SU-DHL-6 (cell line): ENCODE measurements at regions not wholly inside any gene's neighbourhood (a gene's known extent, or its start where the extent isn't known, plus 50 kb on each side); places are given as distances from the start of the nearest gene placed in this dataset.

ENCODE experiments used
- H2AFZ ChIP-seq: fragments of 200-600 bp; sonication (generic); 2 replicates; pipeline ENCODE4 v1.6.1; 2014; ENCODE audit warnings: low read depth, mild to moderate bottlenecking, moderate library complexity, mixed read lengths, antibody characterized with exemption, low read length; ENCODE audit not compliant: severe bottlenecking
- H3F3A ChIP-seq: fragments of 200-600 bp; shearing (Covaris generic); 2 replicates; pipeline ENCODE4 v1.6.0; 2016; ENCODE audit warnings: antibody characterized with exemption, mild to moderate bottlenecking; ENCODE audit not compliant: insufficient read depth
- H3K27ac ChIP-seq: fragments of 200-600 bp; sonication (generic); 2 replicates; pipeline ENCODE4 v1.5.1; 2016; ENCODE audit warnings: low read depth, mild to moderate bottlenecking, low read length, moderate library complexity, mixed read lengths
- H3K27me3 ChIP-seq: fragments of 200-600 bp; sonication (generic), shearing (Covaris generic); 2 replicates; pipeline ENCODE4 v1.6.0; 2014; ENCODE audit warnings: mild to moderate bottlenecking, low read length
- H3K36me3 ChIP-seq: fragments of 200-600 bp; sonication (generic); 2 replicates; pipeline ENCODE4 v1.6.1; 2014; ENCODE audit warnings: mild to moderate bottlenecking, low read length, mixed read lengths
- H3K4me2 ChIP-seq: fragments of 300-600, 200-600 bp; shearing (Covaris generic), sonication (generic); 2 replicates; pipeline ENCODE4 v1.6.0; 2014; ENCODE audit warnings: low read length, low read depth, mild to moderate bottlenecking; ENCODE audit not compliant: poor library complexity, severe bottlenecking
- H3K4me3 ChIP-seq: fragments of 200-600 bp; sonication (generic); 2 replicates; pipeline ENCODE4 v1.5.1; 2014; ENCODE audit warnings: antibody characterized with exemption, low read length, mild to moderate bottlenecking, mixed read lengths; ENCODE audit not compliant: insufficient read depth, poor library complexity, severe bottlenecking
- H3K79me2 ChIP-seq: fragments of 200-600 bp; sonication (generic); 2 replicates; pipeline ENCODE4 v1.6.1; 2014; ENCODE audit warnings: mild to moderate bottlenecking, low read length, moderate library complexity; ENCODE audit not compliant: insufficient read depth
- H3K9ac ChIP-seq: fragments of 200-600 bp; sonication (generic); 2 replicates; pipeline ENCODE4 v1.7.0; 2014; ENCODE audit warnings: mild to moderate bottlenecking, low read length
- H3K9me2 ChIP-seq: fragments of 200-600 bp; sonication (generic); replicated peaks from 2 replicates; pipeline ENCODE4 v1.6.1; 2014; ENCODE audit warnings: low read length; ENCODE audit not compliant: insufficient read depth
- H3K9me3 ChIP-seq: fragments of 200-600 bp; sonication (generic); 2 replicates; pipeline ENCODE4 v1.6.1; 2014; ENCODE audit warnings: low read length, mixed read lengths; ENCODE audit not compliant: insufficient read depth
- H4K20me1 ChIP-seq: fragments of 200-600 bp; sonication (generic); 2 replicates; pipeline ENCODE4 v1.6.1; 2014; ENCODE audit warnings: low read depth, mild to moderate bottlenecking, antibody characterized with exemption, low read length, moderate library complexity, mixed read lengths
- CTCF ChIP-seq: fragments of 200-600 bp; sonication (generic); IDR thresholded peaks from one replicate; pipeline ENCODE4 v1.5.1; 2017; ENCODE audit warnings: antibody characterized with exemption, mild to moderate bottlenecking, low read length, moderate library complexity; ENCODE audit not compliant: insufficient read depth, poor library complexity, severe bottlenecking
- EZH2phosphoT487 ChIP-seq: fragments of 200-600 bp; sonication (generic), shearing (Covaris generic); conservative IDR thresholded peaks from 2 replicates; pipeline ENCODE4 v1.6.1; 2018; ENCODE audit warnings: mild to moderate bottlenecking, antibody characterized with exemption, low read length, moderate library complexity, mixed read lengths

GRCh38 chrX:2596555-2597255, 94.4 kb upstream of the CD99 start:
- H3K4me3 ChIP-seq: no peak overlapping the region
- no peak overlapping the region for H3K4me2 ChIP-seq
- H4K20me1 ChIP-seq: no peaks in the 10 kb centered on the region
- no peaks in the 10 kb centered on the region for H3K79me2 ChIP-seq
- TF ChIP-seq EZH2phosphoT487 (no peak), CTCF (no peak)
- H3K9me3 ChIP-seq: no peaks in the 10 kb centered on the region
- H3K27me3 ChIP-seq: no peaks in the 10 kb centered on the region
- no peak overlapping the region for H3K9ac ChIP-seq
- no peak overlapping the region for H2AFZ ChIP-seq
- H3K9me2 ChIP-seq: no peaks in the 10 kb centered on the region
- H3F3A ChIP-seq: no peaks in the 10 kb centered on the region
- H3K36me3 ChIP-seq: no peaks in the 10 kb centered on the region
- no peak overlapping the region for H3K27ac ChIP-seq

- Histone ChIP-seq H4K20me1 (no peaks in the 10 kb centered on the region), H3F3A (no peaks in the 10 kb centered on the region), H3K9me2 (no peaks in the 10 kb centered on the region), H3K4me2 (no peak overlapping the region), H3K27me3 (no peaks in the 10 kb centered on the region), H3K9ac (no peak overlapping the region), H3K36me3 (no peaks in the 10 kb centered on the region), H3K9me3 (no peaks in the 10 kb centered on the region), H3K27ac (no peak overlapping the region), H3K4me3 (no peak overlapping the region), H3K79me2 (no peaks in the 10 kb centered on the region), H2AFZ (no peak overlapping the region)
- TF ChIP-seq EZH2phosphoT487: no peak
- TF ChIP-seq CTCF: no peak
These were observed 95.0 kb upstream of the CD99 start for GRCh38 chrX:2596045-2596444.

GRCh38 chrX:2595258-2595657, 94.5 kb upstream of the DHRSX start:
- no peaks in the 10 kb centered on the region for H4K20me1 ChIP-seq
- no peak overlapping the region for H3K4me3 ChIP-seq
- H3K36me3 ChIP-seq: no peaks in the 10 kb centered on the region
- H3K4me2 ChIP-seq: no peak overlapping the region
- H3K9me2 ChIP-seq: no peaks in the 10 kb centered on the region
- no peak for TF ChIP-seq CTCF
- no peak for TF ChIP-seq EZH2phosphoT487
- no peaks in the 10 kb centered on the region for H3K79me2 ChIP-seq
- H3K9me3 ChIP-seq: no peaks in the 10 kb centered on the region
- H3K9ac ChIP-seq: no peak overlapping the region
- H2AFZ ChIP-seq: no peak overlapping the region
- H3K27ac ChIP-seq: no peak overlapping the region
- H3K27me3 ChIP-seq: no peaks in the 10 kb centered on the region
- no peaks in the 10 kb centered on the region for H3F3A ChIP-seq
